ENCODE measurements at regions not wholly inside any gene's neighbourhood (a gene's known extent, or its start where the extent isn't known, plus 50 kb on each side); places are given as distances from the start of the nearest gene placed in this dataset.
"Not testable (repeated sequence)": the region's sequence is repeated elsewhere in the genome, so short reads cannot be mapped to it uniquely, and the experiment has no call there.

DNA sequence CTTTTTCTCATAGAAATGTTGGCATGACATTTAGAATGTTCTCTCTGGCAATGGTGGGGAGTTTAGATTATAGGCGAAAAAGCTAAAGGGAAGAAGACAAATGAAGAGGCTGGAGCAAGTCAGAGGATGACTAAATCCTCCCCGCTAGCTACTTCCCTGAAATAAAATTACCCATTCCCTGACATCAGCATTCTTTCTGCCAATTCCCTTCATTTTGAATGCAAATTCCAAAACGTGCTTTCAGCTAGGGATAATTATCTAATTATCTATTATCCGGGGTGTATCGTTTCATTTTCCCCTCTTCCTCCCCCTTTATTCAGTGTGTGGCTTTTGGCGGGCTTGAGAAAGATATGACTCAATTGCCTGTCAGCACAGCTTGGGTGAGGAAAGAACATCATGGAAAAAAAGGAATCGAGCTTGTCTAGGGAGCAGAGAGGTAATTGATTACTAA is 672.3 kb downstream of the TNS3 start:
- ChIA-PET CTCF (no interaction called here), POLR2A (no interaction called here)

- CTCF ChIA-PET, result no interaction called here
- POLR2A ChIA-PET, result no interaction called here
These were observed 673.1 kb downstream of the TNS3 start for GRCh38 chr7:46908770-46909169.

GRCh38 chr7:46904523-46904922 is 677.4 kb downstream of the TNS3 start:
- CTCF ChIA-PET, POLR2A ChIA-PET: not testable (repeated sequence)

GRCh38 chr7:46902463-46902862 is 679.4 kb downstream of the TNS3 start:
- POLR2A ChIA-PET, result no interaction called here
- CTCF ChIA-PET, result no interaction called here

- POLR2A ChIA-PET, result no interaction called here
- CTCF ChIA-PET, result no interaction called here
These were observed 681.3 kb downstream of the TNS3 start for GRCh38 chr7:46900312-46901263.

DNA sequence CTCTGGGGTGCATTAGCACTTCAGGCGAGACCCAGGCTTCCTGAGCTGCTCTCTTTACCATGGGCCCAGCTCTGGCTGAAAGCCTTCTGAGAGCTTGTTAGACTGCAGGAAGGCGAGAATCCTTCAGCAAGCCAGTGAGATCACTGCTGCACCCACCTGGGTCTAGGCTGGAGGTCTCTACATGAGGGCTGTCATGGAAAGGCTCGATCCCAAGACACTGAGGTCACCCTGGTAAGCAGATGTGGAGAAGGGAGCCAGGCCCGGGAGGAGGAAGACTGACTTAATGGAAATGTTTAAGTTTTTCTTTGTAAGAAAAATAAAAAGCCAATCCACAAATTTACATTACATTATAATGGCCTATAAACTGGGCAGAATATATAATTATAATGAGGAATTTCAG is 684.5 kb downstream of the TNS3 start:
- ChIA-PET POLR2A (no interaction called here), CTCF (no interaction called here)

- ChIA-PET CTCF (no interaction called here), POLR2A (no interaction called here)
These were observed 695.1 kb downstream of the TNS3 start for GRCh38 chr7:46886669-46887374.

GRCh38 chr7:46885167-46885566 is 696.7 kb downstream of the TNS3 start:
- ChIA-PET CTCF (no interaction called here), POLR2A (no interaction called here)

GRCh38 chr7:46881507-46882127 is 700.3 kb downstream of the TNS3 start:
- ChIA-PET CTCF (no interaction called here), POLR2A (no interaction called here)

DNA sequence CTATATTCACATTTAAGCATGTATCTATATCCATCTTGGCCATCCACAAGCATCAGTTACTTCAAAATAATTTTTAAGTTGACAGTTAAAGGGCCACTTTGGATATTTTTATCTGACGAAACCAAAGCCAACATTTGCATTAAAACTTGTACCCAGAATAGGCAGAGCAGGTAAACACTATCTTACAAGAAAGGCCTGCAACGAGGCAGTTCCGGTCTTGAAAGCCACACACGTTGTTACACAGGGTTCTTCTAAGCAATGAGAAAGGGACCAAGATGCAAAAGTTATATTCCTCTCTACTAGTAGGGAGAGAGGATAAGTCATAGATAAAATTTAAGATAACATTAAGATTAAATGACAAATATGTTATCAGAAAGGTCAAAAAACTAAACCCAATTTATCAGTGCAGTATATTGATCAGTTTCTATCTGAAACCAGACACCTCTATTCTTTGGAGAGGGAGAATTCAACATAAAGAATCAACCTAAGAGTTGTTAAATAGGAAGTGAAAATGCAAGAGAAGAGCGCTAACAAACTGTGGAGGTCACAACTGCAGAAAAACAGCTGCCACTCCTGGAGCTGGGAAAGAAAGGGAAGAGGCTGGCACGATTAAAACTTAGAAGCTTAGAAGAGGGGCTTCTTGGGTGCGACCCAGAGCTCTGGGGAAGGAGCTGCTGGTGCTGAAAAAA is 701.3 kb downstream of the TNS3 start:
- ChIA-PET POLR2A (no interaction called here), CTCF (no interaction called here)

- ChIA-PET POLR2A (no interaction called here), CTCF (no interaction called here)
These were observed 702.1 kb downstream of the TNS3 start for GRCh38 chr7:46879783-46880182.

DNA sequence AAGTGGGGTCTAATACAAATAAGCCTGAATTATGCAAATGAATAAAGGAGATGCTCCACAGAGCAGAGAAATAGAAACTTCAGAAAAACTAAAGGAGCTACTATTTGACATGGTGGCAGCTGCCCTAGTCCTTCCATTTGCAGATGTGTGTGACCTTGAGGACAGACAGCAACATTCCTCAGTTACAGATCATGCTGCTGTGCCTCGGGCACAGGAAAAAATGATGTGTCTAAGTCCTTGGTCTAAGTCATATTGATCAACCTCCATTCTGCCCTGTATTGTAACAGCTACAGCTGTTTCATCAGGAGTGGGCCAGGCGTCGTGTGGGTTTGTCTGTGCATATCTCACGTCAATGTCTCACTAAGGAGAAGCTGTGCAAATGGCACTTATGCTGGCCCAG is 710.4 kb downstream of the TNS3 start:
- CTCF ChIA-PET, result no interaction called here
- POLR2A ChIA-PET, result no interaction called here

DNA sequence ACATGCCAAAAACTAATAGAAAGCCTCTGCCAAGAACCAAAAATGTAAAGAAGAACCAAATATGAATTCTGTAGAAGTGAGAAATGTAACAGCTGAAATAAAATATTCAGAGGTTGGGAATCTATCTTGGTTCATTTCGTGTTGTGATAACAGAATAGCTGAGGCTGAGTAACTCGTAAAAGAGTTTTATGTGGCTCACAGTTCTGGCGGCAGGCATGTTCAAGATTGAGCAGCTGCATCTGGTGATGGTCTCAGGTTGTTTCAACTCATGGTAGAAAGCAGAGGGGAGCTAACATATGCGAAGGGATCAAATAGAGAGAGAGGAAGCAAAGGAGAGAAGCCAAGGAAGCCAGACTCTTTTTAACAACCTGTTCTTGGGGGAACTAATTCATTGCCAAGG is 717.2 kb downstream of the TNS3 start:
- POLR2A ChIA-PET, result no interaction called here
- CTCF ChIA-PET, result no interaction called here

- ChIA-PET CTCF (no interaction called here), POLR2A (no interaction called here)
These were observed 721.9 kb downstream of the TNS3 start for GRCh38 chr7:46859963-46860475.

DNA sequence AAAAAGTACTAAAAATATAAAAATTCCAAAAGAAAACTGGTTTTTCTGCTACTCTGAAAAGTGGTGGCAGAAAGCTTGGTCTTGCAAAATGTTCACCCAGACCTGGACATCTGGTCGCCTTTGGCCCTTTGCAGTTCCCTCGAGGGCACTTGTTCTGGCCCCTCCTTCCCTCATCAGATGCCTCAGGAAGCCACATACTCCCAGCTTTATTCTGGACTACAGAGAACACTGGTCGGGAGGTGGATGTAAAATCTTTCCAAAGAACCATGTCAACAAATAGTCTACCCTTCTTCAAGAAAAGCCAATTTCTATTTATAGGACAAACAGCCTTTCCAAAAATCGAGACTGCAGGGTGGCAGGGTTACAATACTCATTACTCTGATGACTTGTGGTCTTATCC is 726.1 kb downstream of the TNS3 start:
- POLR2A ChIA-PET, result no interaction called here
- CTCF ChIA-PET, result no interaction called here

GRCh38 chr7:46854958-46855473 is 726.9 kb downstream of the TNS3 start:
- ChIA-PET CTCF (no interaction called here), POLR2A (no interaction called here)

GRCh38 chr7:46853451-46853850 is 728.5 kb downstream of the TNS3 start:
- ChIA-PET POLR2A (no interaction called here), CTCF (no interaction called here)

DNA sequence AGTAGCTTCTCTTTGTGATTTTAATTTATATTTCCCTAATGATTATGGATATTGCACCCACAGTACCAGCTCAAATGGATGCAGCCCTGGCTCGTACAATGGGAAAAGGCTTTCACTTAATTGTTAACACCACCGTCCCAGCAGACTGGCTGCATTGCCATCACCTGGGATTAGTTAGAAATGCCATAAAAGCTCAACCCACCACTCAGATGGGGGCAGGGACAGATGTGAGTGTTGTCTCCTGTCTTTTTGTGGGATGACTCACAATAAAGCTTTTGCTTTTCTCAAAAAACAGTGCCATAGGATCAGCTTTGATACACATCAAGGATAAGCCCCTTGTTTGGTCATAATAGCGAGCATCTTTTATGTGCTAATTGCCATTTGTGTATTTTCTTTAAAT is 729.1 kb downstream of the TNS3 start:
- CTCF ChIA-PET, result no interaction called here
- POLR2A ChIA-PET, result no interaction called here

- ChIA-PET CTCF (no interaction called here), POLR2A (no interaction called here)
These were observed 731.2 kb downstream of the TNS3 start for GRCh38 chr7:46850563-46851330.

- POLR2A ChIA-PET, result no interaction called here
- CTCF ChIA-PET, result no interaction called here
These were observed 733.0 kb downstream of the TNS3 start for GRCh38 chr7:46848944-46849343.

All from activated CD8-positive, alpha-beta memory T cell treated with anti-CD3 and anti-CD28 coated beads for 36 hours (primary cell).